ENCODE measurements at regions not wholly inside any gene's neighbourhood (a gene's known extent, or its start where the extent isn't known, plus 50 kb on each side); places are given as distances from the start of the nearest gene placed in this dataset.
"Not testable (repeated sequence)": the region's sequence is repeated elsewhere in the genome, so short reads cannot be mapped to it uniquely, and the experiment has no call there.

GRCh38 chr9:95729046-95729445 lies 146.4 kb upstream of the ERCC6L2 start:
- no peak for DNase-seq

GRCh38 chr9:95727947-95728520 lies 147.5 kb upstream of the ERCC6L2 start:
- DNase-seq = no peak

- peak; percentile 4 for DNase-seq
These were observed 148.7 kb upstream of the ERCC6L2 start for GRCh38 chr9:95726756-95727155.

- no peak for DNase-seq
These were observed 150.4 kb upstream of the ERCC6L2 start for GRCh38 chr9:95725045-95725444.

GRCh38 chr9:95724253-95724991 lies 151.1 kb upstream of the ERCC6L2 start:
- DNase-seq = no peak

GRCh38 chr9:95722141-95722540 lies 153.3 kb upstream of the ERCC6L2 start:
- DNase-seq = no peak

- no peak for DNase-seq
These were observed 154.4 kb upstream of the ERCC6L2 start for GRCh38 chr9:95721061-95721531.

GRCh38 chr9:95720496-95720895 lies 155.0 kb upstream of the ERCC6L2 start:
- no peak for DNase-seq

- DNase-seq = no peak
These were observed 156.1 kb upstream of the ERCC6L2 start for GRCh38 chr9:95719354-95719753.

- no peak for DNase-seq
These were observed 157.2 kb upstream of the ERCC6L2 start for GRCh38 chr9:95718263-95718662.

- DNase-seq = no peak
These were observed 159.5 kb upstream of the ERCC6L2 start for GRCh38 chr9:95715868-95716435.

GRCh38 chr9:95710446-95710845 lies 165.0 kb upstream of the ERCC6L2 start:
- no peak for DNase-seq

GRCh38 chr9:95696701-95697100 lies 178.8 kb upstream of the ERCC6L2 start:
- DNase-seq = no peak

GRCh38 chr9:95691435-95691834 lies 174.7 kb upstream of the PTCH1 start:
- DNase-seq = no peak

- no peak for DNase-seq
These were observed 172.9 kb upstream of the PTCH1 start for GRCh38 chr9:95689669-95690068.

GRCh38 chr9:95684516-95684915 lies 167.7 kb upstream of the PTCH1 start:
- DNase-seq = no peak

- DNase-seq = not testable (repeated sequence)
These were observed 163.5 kb upstream of the PTCH1 start for GRCh38 chr9:95680306-95680705.

- no peak for DNase-seq
These were observed 163.1 kb upstream of the PTCH1 start for GRCh38 chr9:95679874-95680273.

GRCh38 chr9:95678759-95679158 lies 162.0 kb upstream of the PTCH1 start:
- no peak for DNase-seq

- DNase-seq = peak; percentile 56
These were observed 153.4 kb upstream of the PTCH1 start for GRCh38 chr9:95670122-95670521.

- DNase-seq = no peak
These were observed 152.5 kb upstream of the PTCH1 start for GRCh38 chr9:95669253-95669652.

GRCh38 chr9:95667789-95668188 lies 151.0 kb upstream of the PTCH1 start:
- DNase-seq = no peak

GRCh38 chr9:95666785-95667155 lies 150.0 kb upstream of the PTCH1 start:
- DNase-seq = no peak

GRCh38 chr9:95666096-95666784 lies 149.5 kb upstream of the PTCH1 start:
- DNase-seq = no peak

All from DMS 273 treated with DMSO at 0.1 percent for 48 hours (cell line).